ENCODE measurements at regions not wholly inside any gene's neighbourhood (a gene's known extent, or its start where the extent isn't known, plus 50 kb on each side); places are given as distances from the start of the nearest gene placed in this dataset.

DNA sequence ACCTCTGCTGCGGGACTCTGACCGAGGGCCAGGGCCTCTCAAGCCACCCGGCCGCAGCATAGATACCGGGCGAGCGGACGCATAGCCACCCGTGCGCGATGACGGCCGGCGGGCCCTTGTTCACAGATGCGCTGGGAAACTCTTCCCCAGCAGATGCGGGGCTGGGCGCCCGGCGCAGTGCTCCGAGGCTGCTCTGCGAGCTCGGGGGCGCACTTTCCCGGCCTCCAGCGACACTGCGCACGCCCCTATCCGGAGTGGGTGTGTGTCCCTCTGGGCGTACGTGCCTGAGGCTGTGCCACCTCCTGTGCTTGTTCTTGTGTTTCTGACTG lies 104.7 kb upstream of the E2F8 start:
- TF ChIP-seq CTCF (IDR thresholded peaks at IDR 0.05) (no peak), POLR2A (IDR thresholded peaks at IDR 0.05) (no peak)

Data from esophagus squamous epithelium (tissue), 4 donors.